ENCODE measurements at regions not wholly inside any gene's neighbourhood (a gene's known extent, or its start where the extent isn't known, plus 50 kb on each side); places are given as distances from the start of the nearest gene placed in this dataset.

DNA sequence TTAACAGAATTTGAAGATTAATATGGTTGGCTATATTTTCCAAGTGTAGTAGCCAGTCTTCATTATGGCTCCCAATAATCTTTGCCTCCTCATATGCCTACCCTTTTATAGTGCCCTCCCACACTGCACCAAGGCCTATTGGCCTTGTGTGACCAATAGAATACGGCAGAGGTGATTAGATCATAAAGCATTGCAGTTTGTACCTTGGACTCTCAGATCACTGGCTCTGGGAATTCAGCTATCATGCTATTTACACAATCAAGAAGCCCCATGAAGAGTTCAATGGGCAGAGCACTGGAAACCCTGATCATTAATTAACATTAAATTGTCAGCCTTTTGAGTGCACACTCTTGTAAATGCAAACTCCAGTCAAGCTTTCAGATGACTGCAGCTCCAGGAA lies 154.5 kb upstream of the MAGI2 start:
- BruUV-seq (replicated peaks), result no TSS peak

More for the DNA sequence above, 154.5 kb upstream of the MAGI2 start:
- dilution Hi-C loops (cut with MboI; ENCODE audit: extremely low pct_ligation_motif_present, low sequenced_read_pairs), result no loop called here
- Histone ChIP-seq H3K4me1 (ENCODE audit: control insufficient read depth, extremely low read depth, insufficient read depth, low read length) (peaks cover 2% of the 10 kb centered on the region), H4K20me1 (replicated peaks; ENCODE audit: control insufficient read depth, extremely low read depth, insufficient read depth, low read length) (no peaks in the 10 kb centered on the region), H3K27me3 (ENCODE audit: control insufficient read depth in 2 of 2, insufficient read depth in 2 of 2, low read length in 2 of 2) (no peaks in the 10 kb centered on the region), H3K4me3 (replicated peaks in 1 of 3; ENCODE audit: insufficient read depth in 1 of 3, low read depth in 1 of 3, low read length in 3 of 3) (no peak overlapping the region), H2AFZ (ENCODE audit: low read depth, low read length) (no peak overlapping the region), H3K79me2 (ENCODE audit: control insufficient read depth, insufficient read depth, low read length) (no peaks in the 10 kb centered on the region), H3K9ac (replicated peaks; ENCODE audit: extremely low read depth, insufficient read depth, low read length) (no peak overlapping the region), H3K27ac (ENCODE audit: insufficient read depth, low read depth, low read length) (no peak overlapping the region), H3K9me3 (replicated peaks; ENCODE audit: control insufficient read depth, insufficient read depth, low read length) (no peaks in the 10 kb centered on the region), H3K36me3 (ENCODE audit: control insufficient read depth in 2 of 2, extremely low read depth in 1 of 2, insufficient read depth in 2 of 2, low read length in 2 of 2) (no peaks in the 10 kb centered on the region), H3K4me2 (ENCODE audit: insufficient read depth, low read length) (no peak overlapping the region), H3K9me1 (replicated peaks; ENCODE audit: control insufficient read depth, extremely low read depth, insufficient read depth, low read length) (no peaks in the 10 kb centered on the region)
- intact Hi-C loops (cut with micrococcal nuclease), result no loop called here
- FAIRE-seq (no peak), DNase-seq (ENCODE audit: low read depth, low spot score) (no peak)
- CTCF ChIA-PET, result interaction anchor here (1.1 to 1.7 kb wide), 4 partner anchors 10 to 31 kb away, joined by 3 to 4 read pairs (median 3); no protein-coding TSS in a partner anchor
- TF ChIP-seq GATA2 (IDR thresholded peaks at IDR 0.05; ENCODE audit: insufficient read depth, insufficient read length, low read depth, low read length) (no peak), POLR2A (IDR thresholded peaks at IDR 0.05; ENCODE audit: low read depth, low read length) (no peak), MYC (IDR thresholded peaks at IDR 0.05; ENCODE audit: low read depth, low read length) (no peak), JUN (IDR thresholded peaks at IDR 0.05; ENCODE audit: borderline replicate concordance, insufficient read depth, insufficient read length, low read depth) (no peak), EZH2 (IDR thresholded peaks at IDR 0.05; ENCODE audit: borderline replicate concordance, low read depth, low read length, severe bottlenecking) (no peak), POLR2AphosphoS5 (IDR thresholded peaks at IDR 0.05; ENCODE audit: insufficient read depth, low read depth, low read length) (no peak), FOS (IDR thresholded peaks at IDR 0.05; ENCODE audit: borderline replicate concordance, insufficient read depth, low read length) (no peak)
- TF ChIP-seq, protein P1, sequence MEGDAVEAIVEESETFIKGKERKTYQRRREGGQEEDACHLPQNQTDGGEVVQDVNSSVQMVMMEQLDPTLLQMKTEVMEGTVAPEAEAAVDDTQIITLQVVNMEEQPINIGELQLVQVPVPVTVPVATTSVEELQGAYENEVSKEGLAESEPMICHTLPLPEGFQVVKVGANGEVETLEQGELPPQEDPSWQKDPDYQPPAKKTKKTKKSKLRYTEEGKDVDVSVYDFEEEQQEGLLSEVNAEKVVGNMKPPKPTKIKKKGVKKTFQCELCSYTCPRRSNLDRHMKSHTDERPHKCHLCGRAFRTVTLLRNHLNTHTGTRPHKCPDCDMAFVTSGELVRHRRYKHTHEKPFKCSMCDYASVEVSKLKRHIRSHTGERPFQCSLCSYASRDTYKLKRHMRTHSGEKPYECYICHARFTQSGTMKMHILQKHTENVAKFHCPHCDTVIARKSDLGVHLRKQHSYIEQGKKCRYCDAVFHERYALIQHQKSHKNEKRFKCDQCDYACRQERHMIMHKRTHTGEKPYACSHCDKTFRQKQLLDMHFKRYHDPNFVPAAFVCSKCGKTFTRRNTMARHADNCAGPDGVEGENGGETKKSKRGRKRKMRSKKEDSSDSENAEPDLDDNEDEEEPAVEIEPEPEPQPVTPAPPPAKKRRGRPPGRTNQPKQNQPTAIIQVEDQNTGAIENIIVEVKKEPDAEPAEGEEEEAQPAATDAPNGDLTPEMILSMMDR (IDR thresholded peaks at IDR 0.05; ENCODE audit: extremely low read depth in 1 of 2, insufficient read depth in 1 of 2, low read depth in 1 of 2, low read length in 2 of 2), result no peak
- TF ChIP-seq, protein P2, sequence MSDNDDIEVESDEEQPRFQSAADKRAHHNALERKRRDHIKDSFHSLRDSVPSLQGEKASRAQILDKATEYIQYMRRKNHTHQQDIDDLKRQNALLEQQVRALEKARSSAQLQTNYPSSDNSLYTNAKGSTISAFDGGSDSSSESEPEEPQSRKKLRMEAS (IDR thresholded peaks at IDR 0.05; ENCODE audit: insufficient read depth, insufficient read length), result no peak
- POLR2A ChIA-PET, result no interaction called here

Measured in endothelial cell of umbilical vein (primary cell).